GM19025 (cell line): ENCODE measurements at regions not wholly inside any gene's neighbourhood (a gene's known extent, or its start where the extent isn't known, plus 50 kb on each side); places are given as distances from the start of the nearest gene placed in this dataset.

Source experiments
- ATAC-seq: cut with Tn5 transposase; IDR thresholded peaks from one replicate; pipeline ENCODE4 v1.9.1; 2021; ENCODE audit warnings: mild to moderate bottlenecking, low read depth, moderate library complexity; ENCODE audit not compliant: unreplicated experiment

GRCh38 chr6:125693480-125693879 lies 56.0 kb upstream of the HEY2 start:
- ATAC-seq: no peak

GRCh38 chr6:125699591-125699990 lies 49.8 kb upstream of the HEY2 start:
- no peak for ATAC-seq
